Ishikawa (cell line): ENCODE measurements at regions not wholly inside any gene's neighbourhood (a gene's known extent, or its start where the extent isn't known, plus 50 kb on each side); places are given as distances from the start of the nearest gene placed in this dataset.

ENCODE experiments used
- EP300 ChIP-seq: IDR thresholded peaks from 2 replicates; pipeline ENCODE4 v1.6.1; 2012; ENCODE audit warnings: borderline replicate concordance
- NFIC ChIP-seq: IDR thresholded peaks from 2 replicates; pipeline ENCODE4 v1.6.1; 2012
- RAD21 ChIP-seq: IDR thresholded peaks from 2 replicates; pipeline ENCODE4 v1.6.1; 2012; ENCODE audit warnings: low read depth
- TAF1 ChIP-seq: IDR thresholded peaks from 2 replicates; pipeline ENCODE4 v1.6.1; 2012; ENCODE audit warnings: low read depth, mild to moderate bottlenecking
- YY1 ChIP-seq: IDR thresholded peaks from 2 replicates; pipeline ENCODE4 v1.6.1; 2012; ENCODE audit warnings: low read depth
- TF ChIP-seq, protein P1 (sequence below): IDR thresholded peaks from 2 replicates; pipeline ENCODE4 v1.6.1; 2012

DNA sequence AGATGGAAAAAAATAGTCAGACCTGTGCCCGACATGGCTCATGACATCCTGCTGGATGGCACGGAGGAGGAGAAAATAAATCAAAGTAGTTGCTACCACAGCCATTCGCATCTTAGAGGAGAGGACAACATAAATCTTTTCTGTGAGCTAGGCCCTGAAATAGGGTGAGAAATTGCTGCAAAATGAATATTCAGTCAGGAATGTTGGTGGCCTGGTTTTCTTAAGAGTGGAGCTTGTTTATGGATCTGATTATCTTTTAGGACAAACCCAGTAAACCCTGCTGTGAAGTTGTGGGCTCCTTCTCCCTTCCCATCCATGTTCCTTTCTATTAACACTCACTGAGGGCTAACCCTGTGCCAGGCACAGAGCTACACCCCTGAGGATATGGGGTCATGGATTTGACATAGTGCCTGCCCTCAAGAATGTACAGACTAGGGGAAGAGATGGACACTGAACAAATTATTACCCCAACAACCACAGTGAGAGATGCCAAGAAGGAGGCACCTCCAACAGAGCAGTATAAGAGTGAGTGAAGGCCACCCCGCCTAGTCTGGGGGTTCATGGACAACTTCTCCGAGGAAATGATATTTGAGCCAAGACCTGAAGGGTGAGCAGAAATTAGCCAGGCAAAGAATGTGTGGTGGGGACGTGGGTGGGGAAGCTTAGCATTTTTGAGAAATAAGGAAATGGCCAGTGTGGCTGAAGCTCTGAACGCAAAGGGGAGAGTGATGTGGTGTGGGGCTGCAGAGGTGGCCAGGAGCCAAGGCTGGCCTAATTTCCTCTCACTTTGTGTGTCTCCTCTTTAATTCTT is 68.9 kb upstream of the ARL8B start:
- TF ChIP-seq, protein P1, sequence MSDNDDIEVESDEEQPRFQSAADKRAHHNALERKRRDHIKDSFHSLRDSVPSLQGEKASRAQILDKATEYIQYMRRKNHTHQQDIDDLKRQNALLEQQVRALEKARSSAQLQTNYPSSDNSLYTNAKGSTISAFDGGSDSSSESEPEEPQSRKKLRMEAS, result no peak
- TF ChIP-seq EP300, result no peak
- no peak for TF ChIP-seq TAF1
- TF ChIP-seq RAD21, result no peak
- no peak for TF ChIP-seq NFIC
- no peak for TF ChIP-seq YY1
